Liver (tissue), 3 donors: ENCODE measurements at regions not wholly inside any gene's neighbourhood (a gene's known extent, or its start where the extent isn't known, plus 50 kb on each side); places are given as distances from the start of the nearest gene placed in this dataset.

Experiments used
- ATF3 ChIP-seq: IDR thresholded peaks from 2 replicates; pipeline ENCODE4 v1.6.1; 2016; ENCODE audit warnings: antibody characterized with exemption
- CTCF ChIP-seq: fragments of 150-350 bp; IDR thresholded peaks from 2 replicates; pipeline ENCODE4 v1.5.1; 2017; ENCODE audit warnings: improper control_type of control experiment, low read depth, low read length; ENCODE audit not compliant: missing input control
- GABPA ChIP-seq, 2 donors: IDR thresholded peaks in 1 of 2; conservative IDR thresholded peaks in 1 of 2; 2 replicates each; pipeline ENCODE4 v1.6.1; 2016; ENCODE audit warnings: antibody characterized with exemption in 2 of 2, mild to moderate bottlenecking in 1 of 2, moderate library complexity in 1 of 2
- JUND ChIP-seq, 2 donors: IDR thresholded peaks; 2 replicates each; pipeline ENCODE4 v1.6.1; 2016; ENCODE audit warnings: antibody characterized with exemption in 2 of 2
- NR2F2 ChIP-seq: IDR thresholded peaks from 2 replicates; pipeline ENCODE4 v1.6.1; 2016; ENCODE audit warnings: antibody characterized with exemption
- RAD21 ChIP-seq, 2 donors: IDR thresholded peaks; 2 replicates each; pipeline ENCODE4 v1.6.1; 2016; ENCODE audit warnings: antibody characterized with exemption in 2 of 2, mild to moderate bottlenecking in 2 of 2
- REST ChIP-seq: IDR thresholded peaks from 2 replicates; pipeline ENCODE4 v1.6.1; 2016; ENCODE audit warnings: antibody characterized with exemption, mild to moderate bottlenecking
- RXRA ChIP-seq, 2 donors: IDR thresholded peaks; 2 replicates each; pipeline ENCODE4 v1.6.1; 2017 to 2018; ENCODE audit warnings: antibody characterized with exemption in 2 of 2, mild to moderate bottlenecking in 1 of 2
- SP1 ChIP-seq: IDR thresholded peaks from 2 replicates; pipeline ENCODE4 v1.6.1; 2018; ENCODE audit warnings: antibody characterized with exemption, mild to moderate bottlenecking
- TAF1 ChIP-seq: conservative IDR thresholded peaks from 2 replicates; pipeline ENCODE4 v1.6.1; 2016; ENCODE audit warnings: antibody characterized with exemption, mild to moderate bottlenecking
- donor health status: healthy.
- donor health status: healthy.

GRCh38 chr6:16965689-16966088, 136.2 kb upstream of the STMND1 start:
- no peak for TF ChIP-seq RAD21 (IDR thresholded peaks at IDR 0.05)
- TF ChIP-seq RXRA (IDR thresholded peaks at IDR 0.05) = no peak
- TF ChIP-seq CTCF = no peak
- TF ChIP-seq TAF1 = no peak
- TF ChIP-seq REST = no peak
- TF ChIP-seq JUND (IDR thresholded peaks at IDR 0.05) = no peak
- no peak for TF ChIP-seq NR2F2
- no peak for TF ChIP-seq SP1
- TF ChIP-seq ATF3 = no peak
- no peak for TF ChIP-seq GABPA (IDR thresholded peaks at IDR 0.05 in 1 of 2, conservative IDR thresholded peaks at IDR 0.05 in 1 of 2)
